ENCODE measurements at regions not wholly inside any gene's neighbourhood (a gene's known extent, or its start where the extent isn't known, plus 50 kb on each side); places are given as distances from the start of the nearest gene placed in this dataset.

GRCh38 chrX:43589735-43590134, 66.4 kb upstream of the MAOA start:
- no peaks in the 10 kb centered on the region for H3K36me3 ChIP-seq (ENCODE audit: insufficient read depth, low read length)
- no peaks in the 10 kb centered on the region for H3K9me3 ChIP-seq (ENCODE audit: low read depth, low read length)
- no peak for DNase-seq (ENCODE audit: insufficient read length, low spot score, missing footprints)
- TF ChIP-seq, protein P1, sequence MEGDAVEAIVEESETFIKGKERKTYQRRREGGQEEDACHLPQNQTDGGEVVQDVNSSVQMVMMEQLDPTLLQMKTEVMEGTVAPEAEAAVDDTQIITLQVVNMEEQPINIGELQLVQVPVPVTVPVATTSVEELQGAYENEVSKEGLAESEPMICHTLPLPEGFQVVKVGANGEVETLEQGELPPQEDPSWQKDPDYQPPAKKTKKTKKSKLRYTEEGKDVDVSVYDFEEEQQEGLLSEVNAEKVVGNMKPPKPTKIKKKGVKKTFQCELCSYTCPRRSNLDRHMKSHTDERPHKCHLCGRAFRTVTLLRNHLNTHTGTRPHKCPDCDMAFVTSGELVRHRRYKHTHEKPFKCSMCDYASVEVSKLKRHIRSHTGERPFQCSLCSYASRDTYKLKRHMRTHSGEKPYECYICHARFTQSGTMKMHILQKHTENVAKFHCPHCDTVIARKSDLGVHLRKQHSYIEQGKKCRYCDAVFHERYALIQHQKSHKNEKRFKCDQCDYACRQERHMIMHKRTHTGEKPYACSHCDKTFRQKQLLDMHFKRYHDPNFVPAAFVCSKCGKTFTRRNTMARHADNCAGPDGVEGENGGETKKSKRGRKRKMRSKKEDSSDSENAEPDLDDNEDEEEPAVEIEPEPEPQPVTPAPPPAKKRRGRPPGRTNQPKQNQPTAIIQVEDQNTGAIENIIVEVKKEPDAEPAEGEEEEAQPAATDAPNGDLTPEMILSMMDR (IDR thresholded peaks at IDR 0.05; ENCODE audit: extremely low read depth, low read depth, low read length), result no peak
- no peak overlapping the region for H3K4me2 ChIP-seq (ENCODE audit: insufficient read depth, low read length)
- no peak overlapping the region for H3K27ac ChIP-seq (ENCODE audit: low read depth, low read length)
- no peaks in the 10 kb centered on the region for H4K20me1 ChIP-seq (ENCODE audit: insufficient read depth, low read length)
- H3K4me3 ChIP-seq (ENCODE audit: insufficient read depth, low read length), result no peak overlapping the region
- H2AFZ ChIP-seq (ENCODE audit: low read length), result no peak overlapping the region
- H3K79me2 ChIP-seq (ENCODE audit: insufficient read depth, low read length), result no peaks in the 10 kb centered on the region
- H3K27me3 ChIP-seq (ENCODE audit: insufficient read depth, low read length), result no peaks in the 10 kb centered on the region
- H3K4me1 ChIP-seq (ENCODE audit: insufficient read depth, low read length), result no peaks in the 10 kb centered on the region

DNA sequence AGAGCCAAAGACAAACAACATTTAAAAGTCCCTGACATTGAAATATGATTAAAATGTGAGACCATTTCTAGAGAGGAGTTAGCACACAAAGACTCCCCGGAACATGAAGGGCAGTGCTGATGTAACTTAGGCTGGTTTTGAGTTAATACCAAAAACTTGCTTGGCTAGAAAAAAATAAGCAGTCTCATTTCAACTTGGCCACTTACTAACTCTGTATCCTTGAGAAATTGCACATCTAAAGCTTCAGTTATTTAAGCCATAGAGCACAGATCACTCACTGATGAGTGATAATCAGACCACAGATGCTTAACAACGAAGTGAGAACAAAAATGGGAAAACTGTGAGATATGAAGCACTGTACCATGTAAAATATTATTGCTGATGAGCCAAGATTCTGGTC, 65.9 kb upstream of the MAOA start:
- Histone ChIP-seq H3K36me3 (ENCODE audit: insufficient read depth, low read length) (no peaks in the 10 kb centered on the region), H2AFZ (ENCODE audit: low read length) (no peak overlapping the region), H3K4me3 (ENCODE audit: insufficient read depth, low read length) (no peak overlapping the region), H3K27ac (ENCODE audit: low read depth, low read length) (no peak overlapping the region), H3K4me2 (ENCODE audit: insufficient read depth, low read length) (no peak overlapping the region), H3K79me2 (ENCODE audit: insufficient read depth, low read length) (no peaks in the 10 kb centered on the region), H3K27me3 (ENCODE audit: insufficient read depth, low read length) (no peaks in the 10 kb centered on the region), H3K4me1 (ENCODE audit: insufficient read depth, low read length) (no peaks in the 10 kb centered on the region), H4K20me1 (ENCODE audit: insufficient read depth, low read length) (no peaks in the 10 kb centered on the region), H3K9me3 (ENCODE audit: low read depth, low read length) (no peaks in the 10 kb centered on the region)
- no peak for DNase-seq (ENCODE audit: insufficient read length, low spot score, missing footprints)
- TF ChIP-seq, protein P1 (IDR thresholded peaks at IDR 0.05; ENCODE audit: extremely low read depth, low read depth, low read length), result no peak

- Histone ChIP-seq H3K27me3 (ENCODE audit: insufficient read depth, low read length) (no peaks in the 10 kb centered on the region), H3K36me3 (ENCODE audit: insufficient read depth, low read length) (no peaks in the 10 kb centered on the region), H4K20me1 (ENCODE audit: insufficient read depth, low read length) (no peaks in the 10 kb centered on the region), H3K27ac (ENCODE audit: low read depth, low read length) (no peak overlapping the region), H3K4me2 (ENCODE audit: insufficient read depth, low read length) (no peak overlapping the region), H3K79me2 (ENCODE audit: insufficient read depth, low read length) (no peaks in the 10 kb centered on the region), H3K9me3 (ENCODE audit: low read depth, low read length) (no peaks in the 10 kb centered on the region), H3K4me3 (ENCODE audit: insufficient read depth, low read length) (no peak overlapping the region), H3K4me1 (ENCODE audit: insufficient read depth, low read length) (no peaks in the 10 kb centered on the region), H2AFZ (ENCODE audit: low read length) (no peak overlapping the region)
- TF ChIP-seq, protein P1 (IDR thresholded peaks at IDR 0.05; ENCODE audit: extremely low read depth, low read depth, low read length), result no peak
- no peak for DNase-seq (ENCODE audit: insufficient read length, low spot score, missing footprints)
Measured at GRCh38 chrX:43592597-43592996, 63.5 kb upstream of the MAOA start.

DNA sequence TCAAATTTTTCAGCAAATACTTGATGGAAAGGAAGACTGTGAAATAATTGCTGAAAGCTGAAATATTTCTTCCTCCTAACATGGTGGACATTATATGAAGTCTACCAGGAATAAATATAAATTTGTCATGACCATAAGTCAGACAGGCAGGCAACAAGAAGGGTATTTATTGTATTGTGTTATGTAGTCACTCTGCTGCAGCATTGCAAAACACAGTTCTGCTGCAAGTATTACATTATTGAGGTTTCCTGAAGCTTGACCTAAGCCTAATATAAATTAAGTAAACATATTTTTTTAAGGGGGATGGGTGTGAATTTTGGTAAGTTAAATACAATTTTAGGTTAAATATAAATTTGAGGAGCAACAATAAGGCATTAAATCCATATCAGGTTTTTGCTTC, 60.2 kb upstream of the MAOA start:
- no peaks in the 10 kb centered on the region for H3K4me1 ChIP-seq (ENCODE audit: insufficient read depth, low read length)
- no peaks in the 10 kb centered on the region for H3K27me3 ChIP-seq (ENCODE audit: insufficient read depth, low read length)
- H3K79me2 ChIP-seq (ENCODE audit: insufficient read depth, low read length), result no peaks in the 10 kb centered on the region
- TF ChIP-seq, protein P1 (IDR thresholded peaks at IDR 0.05; ENCODE audit: extremely low read depth, low read depth, low read length), result no peak
- no peak for DNase-seq (ENCODE audit: insufficient read length, low spot score, missing footprints)
- H3K9me3 ChIP-seq (ENCODE audit: low read depth, low read length), result no peaks in the 10 kb centered on the region
- no peak overlapping the region for H3K27ac ChIP-seq (ENCODE audit: low read depth, low read length)
- H4K20me1 ChIP-seq (ENCODE audit: insufficient read depth, low read length), result no peaks in the 10 kb centered on the region
- H3K36me3 ChIP-seq (ENCODE audit: insufficient read depth, low read length), result no peaks in the 10 kb centered on the region
- H3K4me2 ChIP-seq (ENCODE audit: insufficient read depth, low read length), result no peak overlapping the region
- no peak overlapping the region for H2AFZ ChIP-seq (ENCODE audit: low read length)
- no peak overlapping the region for H3K4me3 ChIP-seq (ENCODE audit: insufficient read depth, low read length)

Measured in osteoblast (primary cell).